ENCODE measurements at regions not wholly inside any gene's neighbourhood (a gene's known extent, or its start where the extent isn't known, plus 50 kb on each side); places are given as distances from the start of the nearest gene placed in this dataset.

- Histone ChIP-seq H4K20me1 (ENCODE audit: insufficient read depth, low read length) (no peaks in the 10 kb centered on the region), H3K9me3 (ENCODE audit: insufficient read depth, low read length) (no peaks in the 10 kb centered on the region), H3K27ac (ENCODE audit: low read length) (no peak overlapping the region), H3K9ac (ENCODE audit: low read length) (no peak overlapping the region), H3K4me3 (ENCODE audit: low read length) (no peak overlapping the region), H3K36me3 (replicated peaks; ENCODE audit: low read depth, low read length) (no peaks in the 10 kb centered on the region), H2AFZ (ENCODE audit: low read depth, low read length) (no peak overlapping the region), H3K4me2 (ENCODE audit: low read length) (no peak overlapping the region), H3K79me2 (ENCODE audit: low read length) (no peaks in the 10 kb centered on the region), H3K27me3 (ENCODE audit: low read depth, low read length) (no peaks in the 10 kb centered on the region), H3K4me1 (ENCODE audit: low read length) (peaks cover 10% of the 10 kb centered on the region)
- TF ChIP-seq CTCF (IDR thresholded peaks at IDR 0.05; ENCODE audit: low read depth, low read length) (no peak), EZH2phosphoT487 (IDR thresholded peaks at IDR 0.05; ENCODE audit: low read depth) (no peak)
These were observed 1557.0 kb downstream of the MRPL39 start for GRCh38 chr21:24050231-24050630.

- Histone ChIP-seq H3K9me3 (ENCODE audit: insufficient read depth, low read length) (no peaks in the 10 kb centered on the region), H3K9ac (ENCODE audit: low read length) (no peak overlapping the region), H3K36me3 (replicated peaks; ENCODE audit: low read depth, low read length) (no peaks in the 10 kb centered on the region), H3K4me1 (ENCODE audit: low read length) (peaks cover 10% of the 10 kb centered on the region), H4K20me1 (ENCODE audit: insufficient read depth, low read length) (no peaks in the 10 kb centered on the region), H3K79me2 (ENCODE audit: low read length) (no peaks in the 10 kb centered on the region), H3K27me3 (ENCODE audit: low read depth, low read length) (no peaks in the 10 kb centered on the region), H3K27ac (ENCODE audit: low read length) (no peak overlapping the region), H3K4me3 (ENCODE audit: low read length) (no peak overlapping the region), H3K4me2 (ENCODE audit: low read length) (peak overlapping the region; percentile 5; the same call in 1 of the 2 replicates), H2AFZ (ENCODE audit: low read depth, low read length) (no peak overlapping the region)
- TF ChIP-seq EZH2phosphoT487 (IDR thresholded peaks at IDR 0.05; ENCODE audit: low read depth), result no peak
- TF ChIP-seq CTCF (IDR thresholded peaks at IDR 0.05; ENCODE audit: low read depth, low read length), result no peak
These were observed 1560.3 kb downstream of the MRPL39 start for GRCh38 chr21:24046829-24047443.

GRCh38 chr21:24045775-24046215, 1561.5 kb downstream of the MRPL39 start:
- no peak overlapping the region for H3K4me3 ChIP-seq (ENCODE audit: low read length)
- H4K20me1 ChIP-seq (ENCODE audit: insufficient read depth, low read length), result no peaks in the 10 kb centered on the region
- H3K27me3 ChIP-seq (ENCODE audit: low read depth, low read length), result no peaks in the 10 kb centered on the region
- H3K79me2 ChIP-seq (ENCODE audit: low read length), result no peaks in the 10 kb centered on the region
- H3K4me2 ChIP-seq (ENCODE audit: low read length), result 0 out of 2 replicates have a peak overlapping the region, but pooled peaks have one; percentile 4
- H3K9me3 ChIP-seq (ENCODE audit: insufficient read depth, low read length), result no peaks in the 10 kb centered on the region
- H3K27ac ChIP-seq (ENCODE audit: low read length), result no peak overlapping the region
- H3K9ac ChIP-seq (ENCODE audit: low read length), result no peak overlapping the region
- H2AFZ ChIP-seq (ENCODE audit: low read depth, low read length), result peak overlapping the region; percentile 54; the same call in 1 of the 2 replicates
- TF ChIP-seq EZH2phosphoT487 (IDR thresholded peaks at IDR 0.05; ENCODE audit: low read depth) (no peak), CTCF (IDR thresholded peaks at IDR 0.05; ENCODE audit: low read depth, low read length) (peak; percentile 58)
- peaks cover 10% of the 10 kb centered on the region for H3K4me1 ChIP-seq (ENCODE audit: low read length)
- no peaks in the 10 kb centered on the region for H3K36me3 ChIP-seq (replicated peaks; ENCODE audit: low read depth, low read length)

GRCh38 chr21:24045373-24045772, 1561.9 kb downstream of the MRPL39 start:
- Histone ChIP-seq H3K4me2 (ENCODE audit: low read length) (0 out of 2 replicates have a peak overlapping the region, but pooled peaks have one; percentile 4), H3K4me3 (ENCODE audit: low read length) (no peak overlapping the region), H3K27me3 (ENCODE audit: low read depth, low read length) (no peaks in the 10 kb centered on the region), H3K36me3 (replicated peaks; ENCODE audit: low read depth, low read length) (no peaks in the 10 kb centered on the region), H3K9me3 (ENCODE audit: insufficient read depth, low read length) (no peaks in the 10 kb centered on the region), H3K4me1 (ENCODE audit: low read length) (peaks cover 10% of the 10 kb centered on the region), H3K9ac (ENCODE audit: low read length) (no peak overlapping the region), H4K20me1 (ENCODE audit: insufficient read depth, low read length) (no peaks in the 10 kb centered on the region), H3K79me2 (ENCODE audit: low read length) (no peaks in the 10 kb centered on the region), H2AFZ (ENCODE audit: low read depth, low read length) (peak overlapping the region; percentile 54; the same call in 1 of the 2 replicates), H3K27ac (ENCODE audit: low read length) (no peak overlapping the region)
- TF ChIP-seq EZH2phosphoT487 (IDR thresholded peaks at IDR 0.05; ENCODE audit: low read depth) (no peak), CTCF (IDR thresholded peaks at IDR 0.05; ENCODE audit: low read depth, low read length) (no peak)

Data from OCI-LY3 (cell line).